ENCODE measurements at regions not wholly inside any gene's neighbourhood (a gene's known extent, or its start where the extent isn't known, plus 50 kb on each side); places are given as distances from the start of the nearest gene placed in this dataset.

DNA sequence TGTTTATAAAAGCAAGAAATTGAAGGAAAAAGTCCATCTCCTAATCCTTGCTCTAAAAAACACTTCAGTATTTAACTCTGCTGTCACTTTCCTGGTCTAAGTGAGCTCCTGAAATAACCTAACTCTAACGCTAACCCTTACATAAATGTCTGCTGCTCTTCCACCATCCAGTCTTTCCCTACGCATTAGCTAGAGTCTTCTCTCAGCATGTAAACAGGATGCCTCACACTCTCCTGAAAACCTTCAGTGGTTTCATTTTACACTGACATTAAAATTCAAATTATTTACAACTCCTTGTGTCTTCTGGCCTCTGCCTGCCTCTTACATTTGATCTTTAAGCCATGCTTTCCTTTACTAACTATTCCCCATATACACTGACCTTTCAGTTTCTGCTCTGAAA lies 697.6 kb upstream of the CXADR start:
- H3K9me3 Mint-ChIP-seq: peaks cover 3 to 15% (median 7%) of the 10 kb centered on the region in 5 donors
- no peak overlapping the region for H3K27ac Mint-ChIP-seq
- no peaks in the 10 kb centered on the region for H3K27me3 Mint-ChIP-seq
- DNase-seq: no peak
- Histone ChIP-seq H3K9me3 (ENCODE audit: low read length) (no peaks in the 10 kb centered on the region), H3K4me3 (ENCODE audit: low read length) (no peak overlapping the region), H3K27me3 (ENCODE audit: insufficient read depth, low read length, poor library complexity, severe bottlenecking) (no peaks in the 10 kb centered on the region), H3K27ac (ENCODE audit: low read depth, low read length) (no peak overlapping the region), H3K4me1 (ENCODE audit: insufficient read depth, low read length) (no peaks in the 10 kb centered on the region), H3K36me3 (ENCODE audit: insufficient read depth, low read length) (no peaks in the 10 kb centered on the region)
- ChIA-PET POLR2A (no interaction called here), CTCF (no interaction called here)
- H3K4me1 Mint-ChIP-seq: no peaks in the 10 kb centered on the region
- H3K4me3 Mint-ChIP-seq: no peak overlapping the region
- H3K36me3 Mint-ChIP-seq: peaks cover 0 to 1% (median 0%) of the 10 kb centered on the region in 3 donors

DNA sequence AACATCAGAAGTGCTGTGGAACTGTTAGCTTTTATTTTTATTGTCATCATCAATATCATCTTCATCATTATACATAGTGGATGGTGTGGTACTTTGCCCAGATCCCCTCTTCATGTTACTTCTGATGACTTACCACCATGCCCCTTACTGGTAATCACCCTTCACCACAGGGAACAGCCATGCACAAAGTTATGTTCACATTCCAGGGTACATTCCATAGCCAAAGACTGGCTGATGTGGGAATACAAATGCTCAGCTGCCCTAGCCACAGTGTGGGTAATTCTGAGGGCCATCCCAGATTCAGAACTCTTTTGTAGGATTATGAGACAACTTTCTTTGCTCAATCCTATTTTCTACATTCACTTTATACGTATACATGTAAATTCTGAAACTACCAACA lies 691.3 kb upstream of the CXADR start:
- Histone ChIP-seq H3K36me3 (ENCODE audit: insufficient read depth, low read length) (no peaks in the 10 kb centered on the region), H3K27ac (ENCODE audit: low read depth, low read length) (no peak overlapping the region), H3K4me1 (ENCODE audit: insufficient read depth, low read length) (no peaks in the 10 kb centered on the region), H3K27me3 (ENCODE audit: insufficient read depth, low read length, poor library complexity, severe bottlenecking) (no peaks in the 10 kb centered on the region), H3K9me3 (ENCODE audit: low read length) (no peaks in the 10 kb centered on the region), H3K4me3 (ENCODE audit: low read length) (no peak overlapping the region)
- Mint-ChIP-seq H3K27ac (no peak overlapping the region), H3K4me3 (no peak overlapping the region), H3K27me3 (no peaks in the 10 kb centered on the region), H3K9me3 (peaks cover 6 to 18% (median 10%) of the 10 kb centered on the region in 5 donors), H3K36me3 (peaks cover 0 to 1% (median 0%) of the 10 kb centered on the region in 3 donors), H3K4me1 (no peaks in the 10 kb centered on the region)
- DNase-seq: no peak
- ChIA-PET CTCF (no interaction called here), POLR2A (no interaction called here)

DNA sequence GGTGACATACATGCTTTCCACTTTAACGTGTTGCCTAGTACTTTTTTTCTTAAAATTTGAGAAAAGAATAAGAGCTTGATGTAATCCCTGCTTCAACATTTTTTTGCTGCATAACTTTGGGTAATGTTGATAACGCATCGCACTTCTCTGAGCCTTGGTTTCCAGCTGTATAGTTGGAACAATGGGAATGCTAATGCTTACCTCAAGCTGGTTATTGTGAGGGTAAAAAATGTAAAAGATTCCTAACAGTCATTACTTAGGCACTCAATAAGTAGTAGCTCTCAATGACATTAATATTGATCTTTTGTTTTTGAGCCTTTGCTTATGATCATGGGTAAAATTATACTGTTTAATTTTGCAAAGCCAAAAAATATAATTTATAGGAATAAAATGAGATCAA lies 683.3 kb upstream of the CXADR start:
- H3K36me3 ChIP-seq (ENCODE audit: insufficient read depth, low read length): no peaks in the 10 kb centered on the region
- ChIA-PET CTCF (no interaction called here), POLR2A (no interaction called here)
- no peak overlapping the region for H3K27ac ChIP-seq (ENCODE audit: low read depth, low read length)
- Mint-ChIP-seq H3K27ac (no peak overlapping the region), H3K36me3 (no peaks in the 10 kb centered on the region), H3K4me1 (no peaks in the 10 kb centered on the region), H3K4me3 (no peak overlapping the region), H3K9me3 (peaks cover 0 to 20% (median 15%) of the 10 kb centered on the region in 5 donors), H3K27me3 (no peaks in the 10 kb centered on the region)
- H3K4me1 ChIP-seq (ENCODE audit: insufficient read depth, low read length): no peaks in the 10 kb centered on the region
- H3K27me3 ChIP-seq (ENCODE audit: insufficient read depth, low read length, poor library complexity, severe bottlenecking): no peaks in the 10 kb centered on the region
- no peak overlapping the region for H3K4me3 ChIP-seq (ENCODE audit: low read length)
- H3K9me3 ChIP-seq (ENCODE audit: low read length): no peaks in the 10 kb centered on the region
- no peak for DNase-seq

DNA sequence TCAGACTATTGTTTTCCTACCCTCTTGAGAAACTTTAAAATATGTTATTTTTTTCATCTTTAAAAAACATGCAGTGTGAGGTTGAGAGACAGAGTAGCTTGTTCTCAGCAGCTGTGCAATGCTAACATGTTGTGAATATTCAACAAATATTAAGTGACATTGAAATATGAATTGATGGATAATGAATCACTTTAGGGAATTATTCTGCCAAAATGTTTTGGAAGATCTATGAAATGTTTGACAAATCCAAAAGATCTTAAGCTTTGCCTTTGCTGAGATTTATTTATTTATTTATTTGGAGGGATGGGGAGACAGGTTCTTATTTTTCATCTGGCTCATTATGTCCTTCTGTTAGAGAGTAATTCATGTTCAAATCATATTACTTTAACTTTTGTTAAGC lies 680.1 kb upstream of the CXADR start:
- H3K9me3 ChIP-seq (ENCODE audit: low read length): no peaks in the 10 kb centered on the region

DNA sequence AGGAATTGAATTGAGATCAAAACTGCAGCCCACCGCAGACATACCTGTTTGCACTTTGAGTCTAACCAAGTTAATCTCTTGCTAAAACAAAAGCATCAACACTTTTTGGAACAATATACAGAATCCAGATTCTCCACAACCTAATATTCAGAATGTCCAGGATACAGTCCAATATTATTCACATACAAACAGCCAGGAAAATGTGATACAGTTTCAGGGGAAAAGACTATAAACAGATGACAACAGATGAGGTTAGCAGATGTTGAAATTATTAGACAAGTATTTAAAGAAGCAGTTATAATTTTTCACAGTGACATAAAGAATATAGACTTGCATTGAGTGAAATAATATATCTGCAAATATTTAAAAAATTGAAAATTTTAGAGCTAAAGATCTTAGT lies 678.1 kb upstream of the CXADR start:
- Histone ChIP-seq H3K27ac (ENCODE audit: low read depth, low read length) (no peak overlapping the region), H3K9me3 (ENCODE audit: low read length) (no peaks in the 10 kb centered on the region), H3K36me3 (ENCODE audit: insufficient read depth, low read length) (no peaks in the 10 kb centered on the region), H3K27me3 (ENCODE audit: insufficient read depth, low read length, poor library complexity, severe bottlenecking) (no peaks in the 10 kb centered on the region), H3K4me1 (ENCODE audit: insufficient read depth, low read length) (no peaks in the 10 kb centered on the region), H3K4me3 (ENCODE audit: low read length) (no peak overlapping the region)
- Mint-ChIP-seq H3K4me1 (no peaks in the 10 kb centered on the region), H3K4me3 (no peak overlapping the region), H3K27ac (no peak overlapping the region), H3K27me3 (no peaks in the 10 kb centered on the region), H3K36me3 (no peaks in the 10 kb centered on the region), H3K9me3 (peaks cover 0 to 16% (median 5%) of the 10 kb centered on the region in 5 donors)
- no peak for DNase-seq
- ChIA-PET POLR2A (no interaction called here), CTCF (no interaction called here)

More for the DNA sequence above, 680.1 kb upstream of the CXADR start:
- Mint-ChIP-seq H3K27me3 (no peaks in the 10 kb centered on the region), H3K27ac (no peak overlapping the region), H3K36me3 (no peaks in the 10 kb centered on the region), H3K9me3 (peaks cover 0 to 17% (median 10%) of the 10 kb centered on the region in 5 donors), H3K4me3 (no peak overlapping the region), H3K4me1 (no peaks in the 10 kb centered on the region)
- ChIA-PET CTCF (no interaction called here), POLR2A (no interaction called here)
- Histone ChIP-seq H3K36me3 (ENCODE audit: insufficient read depth, low read length) (no peaks in the 10 kb centered on the region), H3K4me3 (ENCODE audit: low read length) (no peak overlapping the region), H3K27me3 (ENCODE audit: insufficient read depth, low read length, poor library complexity, severe bottlenecking) (no peaks in the 10 kb centered on the region), H3K27ac (ENCODE audit: low read depth, low read length) (no peak overlapping the region), H3K4me1 (ENCODE audit: insufficient read depth, low read length) (no peaks in the 10 kb centered on the region)
- no peak for DNase-seq

DNA sequence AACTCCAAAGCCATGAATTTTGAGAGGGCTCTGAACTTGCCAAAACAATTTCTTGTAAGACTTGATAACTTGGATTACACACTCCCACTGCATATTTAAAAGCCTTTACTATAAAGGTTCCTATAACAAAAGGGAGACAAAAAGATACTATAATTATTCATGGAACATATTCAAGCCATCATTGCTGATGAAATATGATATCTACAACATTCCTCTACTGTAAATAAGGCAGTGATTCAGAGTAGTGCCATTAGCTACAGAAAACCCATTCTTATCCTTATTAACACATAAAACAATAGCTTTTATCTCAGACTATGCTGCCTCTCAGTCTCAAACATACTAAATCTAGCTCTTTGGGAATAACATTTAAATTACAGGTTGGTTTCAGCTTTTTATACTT lies 675.5 kb upstream of the CXADR start:
- no peak overlapping the region for H3K27ac ChIP-seq (ENCODE audit: low read depth, low read length)
- no peaks in the 10 kb centered on the region for H3K36me3 Mint-ChIP-seq
- H3K4me3 ChIP-seq (ENCODE audit: low read length): no peak overlapping the region
- no peaks in the 10 kb centered on the region for H3K36me3 ChIP-seq (ENCODE audit: insufficient read depth, low read length)
- no peaks in the 10 kb centered on the region for H3K27me3 ChIP-seq (ENCODE audit: insufficient read depth, low read length, poor library complexity, severe bottlenecking)
- H3K27ac Mint-ChIP-seq: no peak overlapping the region
- H3K27me3 Mint-ChIP-seq: no peaks in the 10 kb centered on the region
- peaks cover 0 to 16% (median 5%) of the 10 kb centered on the region in 5 donors for H3K9me3 Mint-ChIP-seq
- no peaks in the 10 kb centered on the region for H3K4me1 ChIP-seq (ENCODE audit: insufficient read depth, low read length)
- H3K9me3 ChIP-seq (ENCODE audit: low read length): no peaks in the 10 kb centered on the region
- no peak overlapping the region for H3K4me3 Mint-ChIP-seq
- ChIA-PET CTCF (no interaction called here), POLR2A (no interaction called here)
- no peak for DNase-seq
- no peaks in the 10 kb centered on the region for H3K4me1 Mint-ChIP-seq

DNA sequence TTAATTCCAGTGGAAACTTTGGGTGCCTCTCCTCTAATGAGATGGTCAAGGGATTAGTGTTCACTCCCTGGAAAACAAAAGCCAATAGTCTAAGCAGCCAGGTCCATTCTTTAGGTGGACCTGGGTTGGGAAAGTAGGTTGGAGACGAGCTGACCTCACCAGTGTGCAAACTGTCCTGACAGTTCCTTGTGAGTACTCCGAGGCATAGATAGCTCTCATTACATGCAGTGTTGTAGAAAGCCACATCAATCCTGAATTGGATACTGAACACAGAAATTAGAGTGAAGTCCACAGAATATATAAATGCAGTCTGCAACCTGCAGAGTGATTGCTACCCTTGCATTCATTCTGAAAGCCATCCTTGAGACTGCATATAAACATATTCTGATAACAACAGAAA lies 675.1 kb upstream of the CXADR start:
- no peak overlapping the region for H3K4me3 Mint-ChIP-seq
- POLR2A ChIA-PET: no interaction called here
- no peaks in the 10 kb centered on the region for H3K36me3 Mint-ChIP-seq

DNA sequence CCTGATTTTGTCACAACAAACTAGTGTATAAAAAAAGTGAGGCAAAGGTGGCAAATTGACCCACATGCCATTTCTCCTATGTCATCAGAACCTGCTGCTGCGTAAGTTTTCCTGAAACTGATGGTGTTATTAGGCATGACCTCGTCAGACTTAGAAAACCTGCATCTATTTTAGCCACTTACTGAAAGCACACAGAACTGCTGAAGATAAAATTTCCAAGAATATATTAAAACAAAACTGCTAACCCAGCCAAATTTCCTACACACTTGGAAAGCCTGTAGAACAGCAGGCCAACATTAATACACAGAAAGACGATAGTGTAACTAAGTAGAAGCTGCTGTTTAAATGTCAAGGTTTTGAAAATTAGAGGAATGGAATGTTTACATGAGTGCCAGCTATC lies 674.5 kb upstream of the CXADR start:
- H3K27ac ChIP-seq (ENCODE audit: low read depth, low read length): no peak overlapping the region
- CTCF ChIA-PET: no interaction called here

More for the DNA sequence above, 675.1 kb upstream of the CXADR start:
- no peaks in the 10 kb centered on the region for H3K4me1 Mint-ChIP-seq
- H3K9me3 ChIP-seq (ENCODE audit: low read length): no peaks in the 10 kb centered on the region
- no peaks in the 10 kb centered on the region for H3K27me3 ChIP-seq (ENCODE audit: insufficient read depth, low read length, poor library complexity, severe bottlenecking)
- H3K36me3 ChIP-seq (ENCODE audit: insufficient read depth, low read length): no peaks in the 10 kb centered on the region
- peaks cover 0 to 17% (median 5%) of the 10 kb centered on the region in 5 donors for H3K9me3 Mint-ChIP-seq
- H3K27ac ChIP-seq (ENCODE audit: low read depth, low read length): no peak overlapping the region
- no peak for DNase-seq
- H3K27me3 Mint-ChIP-seq: no peaks in the 10 kb centered on the region
- no peak overlapping the region for H3K4me3 ChIP-seq (ENCODE audit: low read length)
- H3K4me1 ChIP-seq (ENCODE audit: insufficient read depth, low read length): no peaks in the 10 kb centered on the region
- CTCF ChIA-PET: no interaction called here
- no peak overlapping the region for H3K27ac Mint-ChIP-seq

DNA sequence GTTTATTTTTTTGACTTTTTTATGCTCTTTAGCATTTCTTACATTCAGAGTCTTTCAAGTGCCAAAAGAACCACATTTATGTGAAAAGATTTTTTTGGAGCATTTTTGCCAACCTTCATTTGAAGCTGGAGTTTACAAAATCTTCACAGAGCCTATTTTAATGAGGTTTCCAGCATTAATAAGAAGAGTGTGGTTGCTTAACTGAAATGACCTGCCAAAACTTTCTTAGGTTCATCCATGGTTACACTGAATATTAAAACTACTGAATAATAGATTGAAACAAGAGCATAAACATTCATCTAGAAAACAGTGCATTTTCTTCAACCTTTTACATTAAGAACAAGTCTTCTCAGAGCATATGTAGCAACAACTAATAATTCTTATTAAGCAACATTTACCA lies 672.3 kb upstream of the CXADR start:
- Histone ChIP-seq H3K4me1 (ENCODE audit: insufficient read depth, low read length) (no peaks in the 10 kb centered on the region), H3K27me3 (ENCODE audit: insufficient read depth, low read length, poor library complexity, severe bottlenecking) (no peaks in the 10 kb centered on the region), H3K27ac (ENCODE audit: low read depth, low read length) (no peak overlapping the region), H3K36me3 (ENCODE audit: insufficient read depth, low read length) (no peaks in the 10 kb centered on the region), H3K9me3 (ENCODE audit: low read length) (no peaks in the 10 kb centered on the region), H3K4me3 (ENCODE audit: low read length) (no peak overlapping the region)
- POLR2A ChIA-PET: no interaction called here
- H3K36me3 Mint-ChIP-seq: no peaks in the 10 kb centered on the region
- CTCF ChIA-PET: no interaction called here
- no peak for DNase-seq
- H3K4me3 Mint-ChIP-seq: no peak overlapping the region
- H3K4me1 Mint-ChIP-seq: no peaks in the 10 kb centered on the region
- no peak overlapping the region for H3K27ac Mint-ChIP-seq
- H3K9me3 Mint-ChIP-seq: peaks cover 2 to 17% (median 8%) of the 10 kb centered on the region in 5 donors
- H3K27me3 Mint-ChIP-seq: no peaks in the 10 kb centered on the region

More for the DNA sequence above, 674.5 kb upstream of the CXADR start:
- peaks cover 0 to 17% (median 6%) of the 10 kb centered on the region in 5 donors for H3K9me3 Mint-ChIP-seq
- H3K27me3 Mint-ChIP-seq: no peaks in the 10 kb centered on the region
- no peak overlapping the region for H3K4me3 Mint-ChIP-seq
- POLR2A ChIA-PET: no interaction called here
- no peaks in the 10 kb centered on the region for H3K27me3 ChIP-seq (ENCODE audit: insufficient read depth, low read length, poor library complexity, severe bottlenecking)
- DNase-seq: no peak
- H3K4me1 Mint-ChIP-seq: no peaks in the 10 kb centered on the region
- H3K4me3 ChIP-seq (ENCODE audit: low read length): no peak overlapping the region
- H3K36me3 ChIP-seq (ENCODE audit: insufficient read depth, low read length): no peaks in the 10 kb centered on the region
- H3K36me3 Mint-ChIP-seq: no peaks in the 10 kb centered on the region
- H3K4me1 ChIP-seq (ENCODE audit: insufficient read depth, low read length): no peaks in the 10 kb centered on the region
- H3K27ac Mint-ChIP-seq: no peak overlapping the region
- no peaks in the 10 kb centered on the region for H3K9me3 ChIP-seq (ENCODE audit: low read length)

Data from CD8-positive, alpha-beta memory T cell (primary cell).